ENCODE measurements at regions not wholly inside any gene's neighbourhood (a gene's known extent, or its start where the extent isn't known, plus 50 kb on each side); places are given as distances from the start of the nearest gene placed in this dataset.

DNA sequence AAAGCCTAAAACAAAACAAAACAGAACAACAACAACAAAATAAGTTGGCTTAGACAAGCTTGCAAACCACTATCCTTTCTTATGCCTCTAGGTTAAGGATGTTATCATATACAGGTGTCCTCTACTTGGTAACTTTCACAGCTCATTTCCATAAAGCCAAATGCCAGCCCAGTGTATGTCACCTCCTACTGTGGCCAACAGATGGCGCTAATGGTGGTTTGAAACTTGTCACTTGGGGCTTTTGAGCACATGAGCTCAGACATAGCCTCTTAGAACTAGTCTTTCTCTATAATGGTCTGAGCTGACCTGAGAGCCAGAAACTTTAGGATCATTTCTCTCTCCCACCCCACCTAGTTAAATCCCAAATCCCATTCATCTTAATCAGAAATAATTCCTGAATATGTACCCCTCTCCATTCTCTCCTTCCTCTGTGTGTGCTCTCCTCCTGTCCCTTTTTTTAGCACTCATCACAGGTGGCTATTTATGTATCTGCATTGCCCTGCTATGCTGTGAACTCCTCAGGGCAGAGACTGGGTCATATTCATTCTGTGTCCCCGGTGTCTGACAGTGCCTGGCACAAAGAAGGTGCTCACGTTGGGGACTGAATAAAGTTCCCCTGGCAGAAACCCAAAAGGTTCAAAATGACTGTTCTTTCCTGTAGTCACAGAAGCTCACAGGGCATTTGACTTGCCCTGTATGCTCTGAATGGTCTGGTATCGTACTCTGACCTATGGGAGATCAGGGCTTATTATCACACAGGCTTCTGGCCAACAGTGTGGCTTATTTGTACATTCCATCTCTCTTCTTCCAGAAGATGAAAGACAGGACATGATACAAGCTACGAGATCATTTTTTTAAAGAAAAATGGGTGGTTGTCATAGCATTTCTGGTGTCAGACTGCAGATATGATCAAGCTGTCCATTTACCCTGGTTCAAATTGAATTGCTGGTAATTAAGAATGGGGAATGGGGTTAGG lies 319.3 kb upstream of the AZI2 start:
- TF ChIP-seq NFIC (IDR thresholded peaks at IDR 0.05): no peak
- no peak for TF ChIP-seq ZBTB7A (IDR thresholded peaks at IDR 0.05; ENCODE audit: low read depth)
- no peak for TF ChIP-seq FOXM1 (IDR thresholded peaks at IDR 0.05; ENCODE audit: borderline replicate concordance, low read depth)
- no peak for TF ChIP-seq TCF12 (IDR thresholded peaks at IDR 0.05; ENCODE audit: low read depth)
- peak; percentile 74 for TF ChIP-seq RAD21 (IDR thresholded peaks at IDR 0.05; ENCODE audit: low read depth)
- TF ChIP-seq, protein P1, sequence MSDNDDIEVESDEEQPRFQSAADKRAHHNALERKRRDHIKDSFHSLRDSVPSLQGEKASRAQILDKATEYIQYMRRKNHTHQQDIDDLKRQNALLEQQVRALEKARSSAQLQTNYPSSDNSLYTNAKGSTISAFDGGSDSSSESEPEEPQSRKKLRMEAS (IDR thresholded peaks at IDR 0.05): no peak
- TF ChIP-seq, protein P2, sequence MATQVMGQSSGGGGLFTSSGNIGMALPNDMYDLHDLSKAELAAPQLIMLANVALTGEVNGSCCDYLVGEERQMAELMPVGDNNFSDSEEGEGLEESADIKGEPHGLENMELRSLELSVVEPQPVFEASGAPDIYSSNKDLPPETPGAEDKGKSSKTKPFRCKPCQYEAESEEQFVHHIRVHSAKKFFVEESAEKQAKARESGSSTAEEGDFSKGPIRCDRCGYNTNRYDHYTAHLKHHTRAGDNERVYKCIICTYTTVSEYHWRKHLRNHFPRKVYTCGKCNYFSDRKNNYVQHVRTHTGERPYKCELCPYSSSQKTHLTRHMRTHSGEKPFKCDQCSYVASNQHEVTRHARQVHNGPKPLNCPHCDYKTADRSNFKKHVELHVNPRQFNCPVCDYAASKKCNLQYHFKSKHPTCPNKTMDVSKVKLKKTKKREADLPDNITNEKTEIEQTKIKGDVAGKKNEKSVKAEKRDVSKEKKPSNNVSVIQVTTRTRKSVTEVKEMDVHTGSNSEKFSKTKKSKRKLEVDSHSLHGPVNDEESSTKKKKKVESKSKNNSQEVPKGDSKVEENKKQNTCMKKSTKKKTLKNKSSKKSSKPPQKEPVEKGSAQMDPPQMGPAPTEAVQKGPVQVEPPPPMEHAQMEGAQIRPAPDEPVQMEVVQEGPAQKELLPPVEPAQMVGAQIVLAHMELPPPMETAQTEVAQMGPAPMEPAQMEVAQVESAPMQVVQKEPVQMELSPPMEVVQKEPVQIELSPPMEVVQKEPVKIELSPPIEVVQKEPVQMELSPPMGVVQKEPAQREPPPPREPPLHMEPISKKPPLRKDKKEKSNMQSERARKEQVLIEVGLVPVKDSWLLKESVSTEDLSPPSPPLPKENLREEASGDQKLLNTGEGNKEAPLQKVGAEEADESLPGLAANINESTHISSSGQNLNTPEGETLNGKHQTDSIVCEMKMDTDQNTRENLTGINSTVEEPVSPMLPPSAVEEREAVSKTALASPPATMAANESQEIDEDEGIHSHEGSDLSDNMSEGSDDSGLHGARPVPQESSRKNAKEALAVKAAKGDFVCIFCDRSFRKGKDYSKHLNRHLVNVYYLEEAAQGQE (IDR thresholded peaks at IDR 0.05; ENCODE audit: low read depth): no peak
- TF ChIP-seq TAF1 (IDR thresholded peaks at IDR 0.05; ENCODE audit: low read depth): no peak
- TF ChIP-seq YY1 (IDR thresholded peaks at IDR 0.05; ENCODE audit: low read depth): no peak
- TF ChIP-seq EP300 (IDR thresholded peaks at IDR 0.05; ENCODE audit: borderline replicate concordance): no peak
- no peak for TF ChIP-seq CREB1 (IDR thresholded peaks at IDR 0.05; ENCODE audit: low read depth)
- TF ChIP-seq CEBPB (IDR thresholded peaks at IDR 0.05): no peak
- TF ChIP-seq TEAD4 (IDR thresholded peaks at IDR 0.05): no peak
